ENCODE measurements at regions not wholly inside any gene's neighbourhood (a gene's known extent, or its start where the extent isn't known, plus 50 kb on each side); places are given as distances from the start of the nearest gene placed in this dataset.

- TF ChIP-seq CTCF (IDR thresholded peaks at IDR 0.05): no peak
- TF ChIP-seq POLR2AphosphoS5 (IDR thresholded peaks at IDR 0.05): no peak
- no peak for TF ChIP-seq POLR2A (IDR thresholded peaks at IDR 0.05)
- H3K36me3 ChIP-seq: no peaks in the 10 kb centered on the region
- H3K27me3 ChIP-seq (replicated peaks; ENCODE audit: insufficient read depth): no peaks in the 10 kb centered on the region
- DNase-seq (ENCODE audit: low spot score): no peak
- H3K9me3 ChIP-seq: no peaks in the 10 kb centered on the region
- WGBS: 18% methylated on average over 5 of the region's 5 CpGs
- intact Hi-C loops (cut with DNase I): no loop called here
- no peaks in the 10 kb centered on the region for H3K4me1 ChIP-seq (replicated peaks)
- H3K4me3 ChIP-seq: no peak overlapping the region
- no peak overlapping the region for H3K27ac ChIP-seq
Measured at GRCh38 chr1:102628109-102628613, 480.2 kb downstream of the COL11A1 start.

- whole genome bisulfite sequencing: 69% methylated on average over 2 of the region's 2 CpGs
- no peak for DNase-seq (ENCODE audit: low spot score)
- no peaks in the 10 kb centered on the region for H3K36me3 ChIP-seq
- no peaks in the 10 kb centered on the region for H3K4me1 ChIP-seq (replicated peaks)
- TF ChIP-seq POLR2AphosphoS5 (IDR thresholded peaks at IDR 0.05) (no peak), CTCF (IDR thresholded peaks at IDR 0.05) (no peak), POLR2A (IDR thresholded peaks at IDR 0.05) (no peak)
- intact Hi-C loops (cut with DNase I): no loop called here
- H3K27ac ChIP-seq: no peak overlapping the region
- no peak overlapping the region for H3K4me3 ChIP-seq
- no peaks in the 10 kb centered on the region for H3K27me3 ChIP-seq (replicated peaks; ENCODE audit: insufficient read depth)
- H3K9me3 ChIP-seq: no peaks in the 10 kb centered on the region
Measured at GRCh38 chr1:102627145-102627544, 481.2 kb downstream of the COL11A1 start.

DNA sequence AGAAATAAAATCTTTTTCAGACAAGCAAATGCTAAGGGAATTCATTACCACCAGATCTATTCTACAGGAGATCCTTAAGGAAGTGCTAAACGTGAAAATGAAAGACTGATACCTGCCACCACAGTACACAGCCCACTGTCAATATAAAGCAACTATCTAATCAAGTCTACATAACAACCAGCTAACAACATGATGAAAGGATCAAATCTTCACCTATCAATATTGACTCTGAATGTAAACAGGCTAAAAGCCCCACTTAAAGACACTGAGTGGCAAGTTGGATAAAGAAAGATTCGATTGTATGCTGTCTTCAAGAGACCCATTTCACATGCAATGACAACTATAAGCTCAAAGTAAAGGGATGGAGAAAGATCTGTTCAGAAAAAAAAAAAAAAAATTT, 492.4 kb downstream of the COL11A1 start:
- Histone ChIP-seq H3K4me1 (replicated peaks) (no peaks in the 10 kb centered on the region), H3K27ac (no peak overlapping the region), H3K36me3 (no peaks in the 10 kb centered on the region), H3K9me3 (no peaks in the 10 kb centered on the region), H3K27me3 (replicated peaks; ENCODE audit: insufficient read depth) (no peaks in the 10 kb centered on the region), H3K4me3 (no peak overlapping the region)
- no peak for DNase-seq (ENCODE audit: low spot score)
- intact Hi-C loops (cut with DNase I): no loop called here
- 57% methylated on average over 2 of the region's 2 CpGs for WGBS
- TF ChIP-seq POLR2AphosphoS5 (IDR thresholded peaks at IDR 0.05): no peak
- TF ChIP-seq POLR2A (IDR thresholded peaks at IDR 0.05): no peak
- no peak for TF ChIP-seq CTCF (IDR thresholded peaks at IDR 0.05)

DNA sequence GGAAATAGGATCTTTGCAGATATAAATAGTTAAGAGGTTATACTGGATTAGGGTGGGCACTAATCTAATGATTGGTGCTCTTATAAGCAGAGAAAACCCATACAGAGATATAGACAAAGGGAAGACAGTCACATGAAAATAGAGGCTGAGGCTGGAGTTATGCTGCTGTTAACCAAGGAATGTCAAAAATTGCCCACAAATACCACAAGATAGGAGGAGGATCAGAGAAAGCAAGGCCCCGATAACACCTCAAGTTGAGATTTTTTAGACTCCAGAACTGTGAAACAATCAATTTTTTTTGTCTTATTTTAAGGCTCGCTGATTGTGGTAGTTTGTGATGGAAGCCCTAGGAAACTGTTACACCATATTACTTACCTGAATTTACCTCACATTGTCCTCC, 513.2 kb downstream of the COL11A1 start:
- intact Hi-C loops (cut with DNase I): no loop called here
- H3K4me1 ChIP-seq (replicated peaks): no peaks in the 10 kb centered on the region
- no peaks in the 10 kb centered on the region for H3K9me3 ChIP-seq
- 91% methylated on average over 2 of the region's 2 CpGs for WGBS
- no peak overlapping the region for H3K4me3 ChIP-seq
- no peak for DNase-seq (ENCODE audit: low spot score)
- TF ChIP-seq CTCF (IDR thresholded peaks at IDR 0.05) (no peak), POLR2A (IDR thresholded peaks at IDR 0.05) (no peak), POLR2AphosphoS5 (IDR thresholded peaks at IDR 0.05) (no peak)
- no peaks in the 10 kb centered on the region for H3K27me3 ChIP-seq (replicated peaks; ENCODE audit: insufficient read depth)
- H3K36me3 ChIP-seq: no peaks in the 10 kb centered on the region
- no peak overlapping the region for H3K27ac ChIP-seq

GRCh38 chr1:102593276-102593675, 515.0 kb downstream of the COL11A1 start:
- Histone ChIP-seq H3K27ac (no peak overlapping the region), H3K4me1 (replicated peaks) (no peaks in the 10 kb centered on the region), H3K9me3 (no peaks in the 10 kb centered on the region), H3K36me3 (no peaks in the 10 kb centered on the region), H3K27me3 (replicated peaks; ENCODE audit: insufficient read depth) (no peaks in the 10 kb centered on the region), H3K4me3 (no peak overlapping the region)
- intact Hi-C loops (cut with DNase I): no loop called here
- no peak for DNase-seq (ENCODE audit: low spot score)
- TF ChIP-seq CTCF (IDR thresholded peaks at IDR 0.05) (no peak), POLR2A (IDR thresholded peaks at IDR 0.05) (no peak), POLR2AphosphoS5 (IDR thresholded peaks at IDR 0.05) (no peak)
